SK-N-SH (cell line): ENCODE measurements at regions not wholly inside any gene's neighbourhood (a gene's known extent, or its start where the extent isn't known, plus 50 kb on each side); places are given as distances from the start of the nearest gene placed in this dataset.

Experiments used
- CTCF ChIA-PET: fragments of 300-600, 350-600 bp; formaldehyde crosslinking; extraction: SDS; loops from one replicate; lab custom pipeline; 2021; lab: Yijun Ruan, JAX
- POLR2A ChIA-PET: fragments of 350-600 bp; sonication (Branson Sonifier 250); formaldehyde crosslinking; extraction: SDS; loops from one replicate; lab custom pipeline; 2020; ENCODE audit warnings: antibody characterized with exemption, inconsistent platforms; lab: Yijun Ruan, JAX
- DNase-seq: peaks from one replicate; pipeline ENCODE4 v3.0.0; 2012
- H2AFZ ChIP-seq: fragments of 200-600 bp; sonication (generic); 2 replicates; pipeline ENCODE4 v1.8.1; 2016; ENCODE audit warnings: antibody characterized with exemption, mild to moderate bottlenecking, low read depth
- H3F3A ChIP-seq: fragments of 200-600 bp; sonication (generic); replicated peaks from 2 replicates; pipeline ENCODE3; 2016; ENCODE audit warnings: antibody characterized with exemption, mild to moderate bottlenecking; ENCODE audit not compliant: insufficient read depth
- H3K27ac ChIP-seq, 2 experiments: fragments of 200-500 bp in 1 of 2; fragments of 200-600 bp in 1 of 2; sonication (Bioruptor generic) in 1 of 2; sonication (generic), shearing (Covaris generic) in 1 of 2; 2 replicates each; pipeline versions ENCODE4 v1.5.1 to v1.6.1; 2014 to 2016; ENCODE audit warnings: low read depth in 2 of 2, inconsistent platforms in 1 of 2, low read length in 1 of 2, mild to moderate bottlenecking in 1 of 2, mixed read lengths in 1 of 2
- H3K27me3 ChIP-seq: fragments of 200-600 bp; sonication (generic), shearing (Covaris generic); 2 replicates; pipeline ENCODE4 v1.6.1; 2016; ENCODE audit warnings: mixed run types; ENCODE audit not compliant: insufficient read depth
- H3K36me3 ChIP-seq, 2 experiments: fragments of 200-500 bp in 1 of 2; fragments of 200-600 bp in 1 of 2; sonication (Bioruptor generic) in 1 of 2; sonication (generic) in 1 of 2; replicated peaks in 1 of 2; 2 replicates each; pipeline versions ENCODE3 to v1.5.1; 2014 to 2016; ENCODE audit warnings: low read length in 1 of 2, mild to moderate bottlenecking in 1 of 2; ENCODE audit not compliant: insufficient read depth in 2 of 2, control insufficient read depth in 1 of 2
- H3K4me1 ChIP-seq, 2 experiments: fragments of 200-500 bp in 1 of 2; fragments of 200-600 bp in 1 of 2; sonication (Bioruptor generic) in 1 of 2; sonication (generic), shearing (Covaris generic) in 1 of 2; 2 replicates each; pipeline versions ENCODE4 v1.5.1 to v1.6.1; 2014 to 2016; ENCODE audit warnings: low read depth in 1 of 2, low read length in 1 of 2, mixed run types in 1 of 2; ENCODE audit not compliant: insufficient read depth in 2 of 2, control insufficient read depth in 1 of 2
- H3K4me2 ChIP-seq: fragments of 200-600 bp; sonication (generic), shearing (Covaris generic); 2 replicates; pipeline ENCODE4 v1.6.1; 2017; ENCODE audit warnings: mixed run types
- H3K4me3 ChIP-seq, 2 experiments: fragments of 200-500 bp in 1 of 2; fragments of 200-600 bp in 1 of 2; sonication (Bioruptor generic) in 1 of 2; sonication (generic), shearing (Covaris generic) in 1 of 2; 2 replicates each; pipeline versions ENCODE4 v1.5.1 to v1.8.1; 2014 to 2016; ENCODE audit warnings: low read depth in 2 of 2, inconsistent platforms in 1 of 2, low read length in 1 of 2, mild to moderate bottlenecking in 1 of 2, mixed read lengths in 1 of 2, moderate library complexity in 1 of 2
- H3K79me2 ChIP-seq: fragments of 200-600 bp; sonication (generic); 2 replicates; pipeline ENCODE4 v1.8.1; 2017; ENCODE audit warnings: mild to moderate bottlenecking; ENCODE audit not compliant: insufficient read depth
- H3K9ac ChIP-seq: fragments of 200-600 bp; sonication (generic); 2 replicates; pipeline ENCODE4 v1.6.1; 2017; ENCODE audit warnings: mixed run types
- H3K9me2 ChIP-seq: fragments of 200-600 bp; sonication (generic); 2 replicates; pipeline ENCODE4 v1.6.1; 2017; ENCODE audit warnings: mixed run types
- H3K9me3 ChIP-seq: fragments of 200-600 bp; sonication (generic); 2 replicates; pipeline ENCODE4 v1.6.1; 2017; ENCODE audit warnings: mixed run types, mild to moderate bottlenecking, moderate library complexity
- H4K20me1 ChIP-seq: fragments of 200-600 bp; sonication (generic); 2 replicates; pipeline ENCODE4 v1.6.1; 2017; ENCODE audit warnings: mild to moderate bottlenecking, mixed run types; ENCODE audit not compliant: insufficient read depth
- EZH2phosphoT487 ChIP-seq: fragments of 200-600 bp; sonication (generic); IDR thresholded peaks from 2 replicates; pipeline ENCODE4 v1.6.1; 2017; ENCODE audit warnings: low read depth, mixed run types, mild to moderate bottlenecking, antibody characterized with exemption, moderate library complexity, borderline replicate concordance
- FOSL2 ChIP-seq: IDR thresholded peaks from 2 replicates; pipeline ENCODE4 v1.4.0; 2012; ENCODE audit warnings: low read depth, mild to moderate bottlenecking, moderate library complexity, borderline replicate concordance
- FOXM1 ChIP-seq: IDR thresholded peaks from 2 replicates; pipeline ENCODE4 v1.4.0; 2012; ENCODE audit warnings: low read depth, mild to moderate bottlenecking
- IRF3 ChIP-seq: fragments of 150-350 bp; IDR thresholded peaks from 2 replicates; pipeline ENCODE4 v1.6.1; 2016; ENCODE audit warnings: mild to moderate bottlenecking, low read depth, low read length
- RAD21 ChIP-seq: IDR thresholded peaks from 2 replicates; pipeline ENCODE4 v1.6.1; 2012; ENCODE audit warnings: mild to moderate bottlenecking, low read length
- REST ChIP-seq: IDR thresholded peaks from 2 replicates; pipeline ENCODE4 v1.6.1; 2012; ENCODE audit warnings: mild to moderate bottlenecking, low read depth, low read length, moderate library complexity
- RFX5 ChIP-seq: IDR thresholded peaks from 2 replicates; pipeline ENCODE4 v1.6.1; 2012; ENCODE audit warnings: mild to moderate bottlenecking, improper control_type of control experiment, low read length
- TEAD4 ChIP-seq: IDR thresholded peaks from 2 replicates; pipeline ENCODE4 v1.4.0; 2012; ENCODE audit warnings: mild to moderate bottlenecking, borderline replicate concordance; ENCODE audit not compliant: insufficient read depth
- USF1 ChIP-seq: IDR thresholded peaks from 2 replicates; pipeline ENCODE4 v1.4.0; 2012; ENCODE audit warnings: low read depth, borderline replicate concordance
- ZBTB33 ChIP-seq: IDR thresholded peaks from 2 replicates; pipeline ENCODE4 v1.4.0; 2012; ENCODE audit warnings: low read depth, borderline replicate concordance
- WGBS: methylation state at CpG from one replicate; pipeline ENCODE4 v1.1.6; 2017; ENCODE audit warnings: low lambda C conversion rate; 5-methylcytosine and 5-hydroxymethylcytosine counted together

GRCh38 chr3:28089527-28089897 lies 151.9 kb upstream of the CMC1 start:
- Histone ChIP-seq H2AFZ (no peak overlapping the region), H3K4me2 (no peak overlapping the region), H3F3A (no peaks in the 10 kb centered on the region), H3K9ac (no peak overlapping the region), H3K9me2 (no peaks in the 10 kb centered on the region), H3K27ac (no peak overlapping the region), H3K36me3 (no peaks in the 10 kb centered on the region), H3K27me3 (no peaks in the 10 kb centered on the region), H3K4me1 (no peaks in the 10 kb centered on the region), H4K20me1 (no peaks in the 10 kb centered on the region), H3K79me2 (no peaks in the 10 kb centered on the region), H3K9me3 (no peaks in the 10 kb centered on the region), H3K4me3 (no peak overlapping the region)
- DNase-seq = no peak
- POLR2A ChIA-PET = no interaction called here
- 28% methylated on average over 2 of the region's 2 CpGs for WGBS
- CTCF ChIA-PET = no interaction called here
- TF ChIP-seq RAD21 (no peak), IRF3 (no peak), RFX5 (no peak), ZBTB33 (no peak), FOSL2 (no peak), TEAD4 (no peak), REST (no peak), USF1 (no peak), FOXM1 (no peak), EZH2phosphoT487 (no peak)
